ENCODE measurements at regions not wholly inside any gene's neighbourhood (a gene's known extent, or its start where the extent isn't known, plus 50 kb on each side); places are given as distances from the start of the nearest gene placed in this dataset.

DNA sequence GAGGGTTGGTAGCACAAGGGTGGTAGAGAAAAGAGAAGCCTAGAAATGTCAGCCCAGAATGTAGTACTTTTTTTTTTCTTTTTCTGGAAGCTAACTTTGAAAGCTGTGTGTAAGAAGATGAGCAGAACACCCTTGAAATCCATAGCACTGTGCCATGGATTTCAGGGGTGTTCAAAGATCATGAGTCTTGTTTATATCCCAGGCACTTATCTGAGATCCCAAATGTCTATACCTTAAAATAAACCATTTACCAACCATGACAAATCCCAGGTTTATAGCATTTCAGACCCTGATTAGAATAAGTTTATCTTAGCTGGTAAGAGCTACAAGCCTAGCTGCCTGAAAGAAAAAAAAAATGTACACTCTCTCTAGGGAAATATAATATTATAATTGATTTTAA lies 389.9 kb upstream of the ANXA10 start:
- Histone ChIP-seq H3K4me3 (no peak overlapping the region), H3K36me3 (no peaks in the 10 kb centered on the region), H3K27ac (no peak overlapping the region), H3K27me3 (no peaks in the 10 kb centered on the region), H3K9me3 (no peaks in the 10 kb centered on the region), H3K4me1 (no peaks in the 10 kb centered on the region)
- TF ChIP-seq POLR2AphosphoS5 (IDR thresholded peaks at IDR 0.05) (no peak), EP300 (IDR thresholded peaks at IDR 0.05) (no peak), POLR2A (IDR thresholded peaks at IDR 0.05) (no peak)
- TF ChIP-seq, protein P1, sequence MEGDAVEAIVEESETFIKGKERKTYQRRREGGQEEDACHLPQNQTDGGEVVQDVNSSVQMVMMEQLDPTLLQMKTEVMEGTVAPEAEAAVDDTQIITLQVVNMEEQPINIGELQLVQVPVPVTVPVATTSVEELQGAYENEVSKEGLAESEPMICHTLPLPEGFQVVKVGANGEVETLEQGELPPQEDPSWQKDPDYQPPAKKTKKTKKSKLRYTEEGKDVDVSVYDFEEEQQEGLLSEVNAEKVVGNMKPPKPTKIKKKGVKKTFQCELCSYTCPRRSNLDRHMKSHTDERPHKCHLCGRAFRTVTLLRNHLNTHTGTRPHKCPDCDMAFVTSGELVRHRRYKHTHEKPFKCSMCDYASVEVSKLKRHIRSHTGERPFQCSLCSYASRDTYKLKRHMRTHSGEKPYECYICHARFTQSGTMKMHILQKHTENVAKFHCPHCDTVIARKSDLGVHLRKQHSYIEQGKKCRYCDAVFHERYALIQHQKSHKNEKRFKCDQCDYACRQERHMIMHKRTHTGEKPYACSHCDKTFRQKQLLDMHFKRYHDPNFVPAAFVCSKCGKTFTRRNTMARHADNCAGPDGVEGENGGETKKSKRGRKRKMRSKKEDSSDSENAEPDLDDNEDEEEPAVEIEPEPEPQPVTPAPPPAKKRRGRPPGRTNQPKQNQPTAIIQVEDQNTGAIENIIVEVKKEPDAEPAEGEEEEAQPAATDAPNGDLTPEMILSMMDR (IDR thresholded peaks at IDR 0.05), result no peak
- DNase-seq (ENCODE audit: low spot score in 2 of 2), result no peak

DNA sequence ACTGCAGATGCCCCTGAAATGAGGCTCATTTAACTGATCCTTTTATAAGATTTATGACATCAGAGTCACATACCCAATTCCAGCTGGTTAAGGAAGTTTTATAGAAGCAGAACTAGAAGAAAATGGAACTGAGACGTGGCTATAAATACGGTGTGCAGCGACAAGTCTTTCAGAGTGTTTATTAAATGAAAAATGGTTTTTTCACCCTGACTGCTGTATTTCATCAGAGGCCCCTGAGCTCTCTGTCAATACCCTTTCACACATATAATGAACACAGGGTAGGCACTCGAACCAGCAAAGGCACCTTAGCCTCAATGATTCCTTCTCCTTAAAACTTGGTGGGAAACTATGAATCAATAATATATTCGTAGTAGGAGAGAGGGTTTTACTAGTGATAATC lies 380.8 kb upstream of the ANXA10 start:
- 37% methylated on average over 5 of the region's 5 CpGs for WGBS
- TF ChIP-seq POLR2AphosphoS5 (IDR thresholded peaks at IDR 0.05) (no peak), EP300 (IDR thresholded peaks at IDR 0.05) (no peak)
- no peak overlapping the region for H3K27ac ChIP-seq
- no peaks in the 10 kb centered on the region for H3K36me3 ChIP-seq
- H3K27me3 ChIP-seq, result no peaks in the 10 kb centered on the region
- no peaks in the 10 kb centered on the region for H3K4me1 ChIP-seq
- DNase-seq (ENCODE audit: low spot score in 2 of 2), result no peak
- no peaks in the 10 kb centered on the region for H3K9me3 ChIP-seq
- H3K4me3 ChIP-seq, result no peak overlapping the region

DNA sequence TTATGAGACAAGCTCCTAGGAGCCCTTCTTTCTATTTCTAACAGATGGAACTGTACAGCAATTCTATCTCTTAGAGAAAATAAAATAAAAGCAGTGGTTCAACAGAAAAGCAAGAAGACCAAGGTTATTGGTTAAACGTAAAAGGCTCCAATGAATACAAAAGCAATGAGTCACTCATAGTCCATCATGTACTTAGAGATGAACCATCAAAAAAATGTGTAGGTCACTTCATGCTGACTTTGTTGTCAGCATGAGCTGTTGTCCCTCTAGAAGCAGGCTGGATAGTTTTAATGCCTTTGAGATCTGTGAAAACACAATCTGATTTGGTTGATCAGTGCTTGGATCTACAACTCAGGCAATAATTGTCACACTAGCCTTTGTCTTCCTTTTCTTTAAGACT lies 378.6 kb upstream of the ANXA10 start:
- no peak for DNase-seq (ENCODE audit: low spot score in 2 of 2)
- Histone ChIP-seq H3K4me3 (no peak overlapping the region), H3K4me1 (no peaks in the 10 kb centered on the region), H3K9me3 (no peaks in the 10 kb centered on the region), H3K27ac (no peak overlapping the region), H3K36me3 (no peaks in the 10 kb centered on the region), H3K27me3 (no peaks in the 10 kb centered on the region)
- TF ChIP-seq POLR2A (IDR thresholded peaks at IDR 0.05), result no peak
- no peak for TF ChIP-seq POLR2AphosphoS5 (IDR thresholded peaks at IDR 0.05)
- TF ChIP-seq EP300 (IDR thresholded peaks at IDR 0.05), result no peak
- TF ChIP-seq, protein P1 (IDR thresholded peaks at IDR 0.05), result no peak
- 85% methylated on average over 1 of the region's 1 CpG for WGBS

DNA sequence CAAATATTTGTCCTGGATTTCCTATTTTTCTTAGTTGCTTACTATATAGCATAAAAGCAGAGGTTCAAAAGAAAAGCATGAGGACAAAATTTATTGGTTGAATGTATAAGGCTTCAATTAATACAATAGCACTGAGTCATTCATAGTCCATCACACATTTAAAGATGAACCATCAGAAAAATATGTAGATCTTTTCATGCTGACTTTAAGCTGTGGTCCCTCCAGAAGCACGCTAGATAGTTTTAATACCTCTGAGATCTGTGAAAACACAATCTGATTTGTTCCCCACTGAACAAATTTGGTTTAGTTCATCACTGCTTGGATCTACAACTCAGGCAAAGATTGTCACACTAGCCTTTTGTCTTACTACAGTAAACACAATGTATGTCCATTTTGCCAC lies 377.2 kb upstream of the ANXA10 start:
- DNase-seq (ENCODE audit: low spot score in 2 of 2), result no peak
- WGBS, result 64% methylated on average over 1 of the region's 1 CpG
- H3K27me3 ChIP-seq, result no peaks in the 10 kb centered on the region

DNA sequence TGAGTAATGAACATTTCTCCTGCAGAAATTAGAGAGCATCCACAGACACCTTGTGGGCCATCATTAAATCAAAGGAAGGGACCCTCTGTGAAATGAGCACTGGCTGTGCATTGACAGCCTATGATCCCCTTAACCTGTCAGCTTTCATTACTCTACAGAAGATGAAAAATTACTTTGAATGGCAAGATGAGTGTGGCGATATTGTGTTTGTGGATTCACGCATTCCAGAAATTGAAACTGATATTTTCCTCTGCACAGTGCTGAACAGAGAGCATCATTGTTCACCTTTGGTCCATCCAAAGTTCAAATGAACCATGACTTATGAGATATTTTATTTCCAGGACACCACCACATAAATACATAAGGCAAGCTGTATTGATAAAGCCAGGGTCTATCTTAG lies 374.8 kb upstream of the ANXA10 start:
- DNase-seq (ENCODE audit: low spot score in 2 of 2), result no peak
- TF ChIP-seq EP300 (IDR thresholded peaks at IDR 0.05), result no peak
- TF ChIP-seq POLR2AphosphoS5 (IDR thresholded peaks at IDR 0.05), result no peak
- H3K9me3 ChIP-seq, result no peaks in the 10 kb centered on the region
- no peaks in the 10 kb centered on the region for H3K4me1 ChIP-seq
- 100% methylated on average over 2 of the region's 2 CpGs for WGBS
- H3K27me3 ChIP-seq, result no peaks in the 10 kb centered on the region
- no peaks in the 10 kb centered on the region for H3K36me3 ChIP-seq
- H3K27ac ChIP-seq, result no peak overlapping the region
- H3K4me3 ChIP-seq, result no peak overlapping the region

More for the DNA sequence above, 377.2 kb upstream of the ANXA10 start:
- no peaks in the 10 kb centered on the region for H3K4me1 ChIP-seq
- H3K4me3 ChIP-seq, result no peak overlapping the region
- H3K36me3 ChIP-seq, result no peaks in the 10 kb centered on the region
- TF ChIP-seq POLR2A (IDR thresholded peaks at IDR 0.05) (no peak), POLR2AphosphoS5 (IDR thresholded peaks at IDR 0.05) (no peak), EP300 (IDR thresholded peaks at IDR 0.05) (no peak)
- TF ChIP-seq, protein P1 (IDR thresholded peaks at IDR 0.05), result no peak
- no peak overlapping the region for H3K27ac ChIP-seq
- no peaks in the 10 kb centered on the region for H3K9me3 ChIP-seq

DNA sequence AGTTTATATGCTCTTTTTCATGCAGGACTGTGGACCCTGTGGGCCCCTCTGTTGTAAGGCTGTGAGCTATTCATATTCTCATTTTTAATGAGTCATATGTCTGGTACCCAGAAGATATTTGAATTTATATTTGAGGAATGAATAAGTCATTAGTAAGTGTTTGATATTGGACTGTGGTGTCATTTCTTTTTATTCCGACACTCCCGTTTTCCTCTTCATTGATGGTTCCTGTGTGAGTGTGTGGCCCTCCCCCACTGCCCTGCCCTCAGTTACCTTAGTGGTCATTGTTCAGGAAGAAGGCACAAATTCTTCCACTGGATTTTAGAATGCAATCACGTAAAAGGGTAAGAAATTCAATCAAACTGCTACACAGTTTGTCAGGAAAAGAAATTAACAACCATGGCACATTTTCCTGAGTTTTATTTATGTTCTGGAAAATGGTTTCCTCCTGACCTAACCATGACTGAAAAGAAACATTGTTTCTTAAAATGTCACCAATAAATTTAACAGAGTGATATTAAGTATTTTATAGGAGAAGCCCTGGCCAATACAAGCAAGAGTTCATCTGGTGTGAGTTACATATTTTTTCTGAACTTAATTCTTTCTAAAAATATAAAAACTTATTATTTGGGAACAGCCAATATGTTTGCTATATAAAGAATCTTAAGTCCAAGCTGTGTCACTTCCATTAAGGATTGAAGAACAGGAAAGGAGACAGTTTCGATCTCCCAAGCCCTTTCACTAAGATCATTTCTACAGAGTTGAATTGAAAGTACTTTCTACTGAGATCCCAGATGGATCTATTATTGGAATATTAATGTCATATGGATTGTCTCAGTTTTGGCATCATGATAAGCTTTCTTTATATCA lies 370.5 kb upstream of the ANXA10 start:
- TF ChIP-seq, protein P1 (IDR thresholded peaks at IDR 0.05), result no peak
- TF ChIP-seq POLR2AphosphoS5 (IDR thresholded peaks at IDR 0.05) (no peak), EP300 (IDR thresholded peaks at IDR 0.05) (no peak), POLR2A (IDR thresholded peaks at IDR 0.05) (no peak)
- Histone ChIP-seq H3K27me3 (no peaks in the 10 kb centered on the region), H3K36me3 (no peaks in the 10 kb centered on the region), H3K4me1 (no peaks in the 10 kb centered on the region), H3K4me3 (no peak overlapping the region), H3K9me3 (no peaks in the 10 kb centered on the region), H3K27ac (no peak overlapping the region)
- 63% methylated on average over 4 of the region's 4 CpGs for WGBS
- DNase-seq (ENCODE audit: low spot score in 2 of 2), result no peak
